Breast epithelium (tissue), 4 donors: ENCODE measurements at regions not wholly inside any gene's neighbourhood (a gene's known extent, or its start where the extent isn't known, plus 50 kb on each side); places are given as distances from the start of the nearest gene placed in this dataset.

ENCODE experiments used
- DNase-seq, 2 donors: peaks; one replicate each; pipeline ENCODE4 v3.0.0-alpha.2; 2019; ENCODE audit warnings: low spot score in 2 of 2
- H3K27ac ChIP-seq, 2 donors: fragments of 200-600 bp; sonication (generic) in 1 of 2; one replicate each; pipeline ENCODE4 v1.5.1; 2016 to 2019; ENCODE audit warnings: mild to moderate bottlenecking in 1 of 2
- H3K27me3 ChIP-seq, 2 donors: fragments of 200-600 bp; sonication (generic) in 1 of 2; one replicate each; pipeline versions ENCODE4 v1.5.1 to v1.6.0; 2017 to 2019; ENCODE audit warnings: control low read depth in 1 of 2, mild to moderate bottlenecking in 1 of 2
- H3K36me3 ChIP-seq: fragments of 200-600 bp; one replicate; pipeline ENCODE4 v1.5.1; 2019
- H3K4me1 ChIP-seq, 2 donors: fragments of 200-600 bp; sonication (generic); one replicate each; pipeline ENCODE4 v1.5.1; 2016 to 2019; ENCODE audit warnings: control low read depth in 1 of 2
- H3K4me3 ChIP-seq, 3 donors: fragments of 200-600 bp; sonication (generic); 1 replicate in 2 of 3; 2 replicates in 1 of 3; pipeline ENCODE4 v1.5.1; 2016 to 2019; ENCODE audit warnings: mild to moderate bottlenecking in 3 of 3, moderate library complexity in 2 of 3
- H3K9me3 ChIP-seq, 2 donors: fragments of 200-600 bp; sonication (generic) in 1 of 2; one replicate each; pipeline ENCODE4 v1.5.1; 2016 to 2019; ENCODE audit warnings: control low read depth in 1 of 2
- CTCF ChIP-seq, 3 donors: fragments of 450-650 bp; IDR thresholded peaks; one replicate each; pipeline ENCODE4 v1.5.1; 2016 to 2017; ENCODE audit warnings: antibody characterized with exemption in 3 of 3, mild to moderate bottlenecking in 3 of 3, moderate library complexity in 3 of 3
- POLR2A ChIP-seq: fragments of 450-650 bp; IDR thresholded peaks from one replicate; pipeline ENCODE4 v1.6.1; 2016; ENCODE audit warnings: antibody characterized with exemption, mild to moderate bottlenecking, moderate library complexity
- POLR2AphosphoS5 ChIP-seq, 3 donors: sonication (generic); formaldehyde crosslinking; IDR thresholded peaks; one replicate each; pipeline ENCODE4 v1.6.1; 2017; ENCODE audit warnings: antibody characterized with exemption in 3 of 3
- intact Hi-C: fragments of 100-400 bp; cut with DNase I; formaldehyde crosslinking; loops from one replicate; pipeline ENCODE4 v1.15.1; 2023; ENCODE audit warnings: low total_unique reads

- H3K4me1 ChIP-seq, result no peaks in the 10 kb centered on the region
- H3K9me3 ChIP-seq, result no peaks in the 10 kb centered on the region
- DNase-seq, result no peak
- no peaks in the 10 kb centered on the region for H3K27me3 ChIP-seq
- H3K27ac ChIP-seq, result no peak overlapping the region
- H3K4me3 ChIP-seq, result no peak overlapping the region
- H3K36me3 ChIP-seq, result no peaks in the 10 kb centered on the region
- TF ChIP-seq POLR2A (no peak), POLR2AphosphoS5 (IDR thresholded peaks at IDR 0.05) (no peak), CTCF (IDR thresholded peaks at IDR 0.05) (no peak)
- intact Hi-C loops, result no loop called here
Measured at GRCh38 chr2:163463411-163463810, 272.4 kb downstream of the FIGN start.

- intact Hi-C loops, result no loop called here
- TF ChIP-seq CTCF (IDR thresholded peaks at IDR 0.05) (no peak), POLR2AphosphoS5 (IDR thresholded peaks at IDR 0.05) (no peak), POLR2A (no peak)
Measured at GRCh38 chr2:163462993-163463392, 272.8 kb downstream of the FIGN start.

GRCh38 chr2:163459986-163460385, 275.8 kb downstream of the FIGN start:
- Histone ChIP-seq H3K27ac (no peak overlapping the region), H3K4me3 (no peak overlapping the region), H3K36me3 (no peaks in the 10 kb centered on the region), H3K4me1 (no peaks in the 10 kb centered on the region), H3K9me3 (no peaks in the 10 kb centered on the region), H3K27me3 (no peaks in the 10 kb centered on the region)
- intact Hi-C loops, result no loop called here
- DNase-seq, result no peak
- TF ChIP-seq POLR2AphosphoS5 (IDR thresholded peaks at IDR 0.05) (no peak), CTCF (IDR thresholded peaks at IDR 0.05) (no peak), POLR2A (no peak)

More at GRCh38 chr2:163462993-163463392, 272.8 kb downstream of the FIGN start:
- DNase-seq, result no peak
- Histone ChIP-seq H3K27ac (no peak overlapping the region), H3K36me3 (no peaks in the 10 kb centered on the region), H3K4me1 (no peaks in the 10 kb centered on the region), H3K9me3 (no peaks in the 10 kb centered on the region), H3K27me3 (no peaks in the 10 kb centered on the region), H3K4me3 (no peak overlapping the region)

GRCh38 chr2:163456953-163457743, 278.7 kb downstream of the FIGN start:
- Histone ChIP-seq H3K4me3 (no peak overlapping the region), H3K27ac (no peak overlapping the region), H3K4me1 (no peaks in the 10 kb centered on the region), H3K27me3 (no peaks in the 10 kb centered on the region), H3K9me3 (no peaks in the 10 kb centered on the region), H3K36me3 (no peaks in the 10 kb centered on the region)
- TF ChIP-seq POLR2AphosphoS5 (IDR thresholded peaks at IDR 0.05) (no peak), POLR2A (no peak), CTCF (IDR thresholded peaks at IDR 0.05) (no peak)
- no peak for DNase-seq
- intact Hi-C loops, result no loop called here

GRCh38 chr2:163455815-163456214, 280.0 kb downstream of the FIGN start:
- no peak for TF ChIP-seq CTCF (IDR thresholded peaks at IDR 0.05)
- no peak for TF ChIP-seq POLR2A
- TF ChIP-seq POLR2AphosphoS5 (IDR thresholded peaks at IDR 0.05), result no peak
- intact Hi-C loops, result no loop called here
- Histone ChIP-seq H3K4me1 (no peaks in the 10 kb centered on the region), H3K4me3 (no peak overlapping the region), H3K27ac (no peak overlapping the region), H3K36me3 (no peaks in the 10 kb centered on the region), H3K9me3 (no peaks in the 10 kb centered on the region), H3K27me3 (no peaks in the 10 kb centered on the region)
- no peak for DNase-seq
